ENCODE measurements at regions not wholly inside any gene's neighbourhood (a gene's known extent, or its start where the extent isn't known, plus 50 kb on each side); places are given as distances from the start of the nearest gene placed in this dataset.

GRCh38 chr12:18207266-18207665 lies 54.1 kb upstream of the PIK3C2G start:
- DNase-seq (ENCODE audit: low spot score) = no peak

- no peak for DNase-seq (ENCODE audit: low spot score)
Observed at GRCh38 chr12:18206198-18206597, 55.1 kb upstream of the PIK3C2G start.

GRCh38 chr12:18204053-18204452 lies 57.3 kb upstream of the PIK3C2G start:
- DNase-seq (ENCODE audit: low spot score) = no peak

GRCh38 chr12:18192119-18192518 lies 69.2 kb upstream of the PIK3C2G start:
- no peak for DNase-seq (ENCODE audit: low spot score)

GRCh38 chr12:18183141-18183540 lies 78.2 kb upstream of the PIK3C2G start:
- no peak for DNase-seq (ENCODE audit: low spot score)

- no peak for DNase-seq (ENCODE audit: low spot score)
Observed at GRCh38 chr12:18171571-18171970, 81.6 kb upstream of the RERGL start.

GRCh38 chr12:18168016-18168415 lies 78.0 kb upstream of the RERGL start:
- DNase-seq (ENCODE audit: low spot score) = no peak

GRCh38 chr12:18165889-18166288 lies 75.9 kb upstream of the RERGL start:
- no peak for DNase-seq (ENCODE audit: low spot score)

- no peak for DNase-seq (ENCODE audit: low spot score)
Observed at GRCh38 chr12:18165422-18165871, 75.5 kb upstream of the RERGL start.

GRCh38 chr12:18160901-18161300 lies 70.9 kb upstream of the RERGL start:
- no peak for DNase-seq (ENCODE audit: low spot score)

GRCh38 chr12:18158774-18159557 lies 69.0 kb upstream of the RERGL start:
- peak; percentile 6 for DNase-seq (ENCODE audit: low spot score)

- no peak for DNase-seq (ENCODE audit: low spot score)
Observed at GRCh38 chr12:18153826-18154225, 63.8 kb upstream of the RERGL start.

GRCh38 chr12:18151036-18151435 lies 61.0 kb upstream of the RERGL start:
- no peak for DNase-seq (ENCODE audit: low spot score)

- DNase-seq (ENCODE audit: low spot score) = no peak
Observed at GRCh38 chr12:18148961-18149360, 59.0 kb upstream of the RERGL start.

GRCh38 chr12:18146363-18146762 lies 56.4 kb upstream of the RERGL start:
- DNase-seq (ENCODE audit: low spot score) = no peak

GRCh38 chr12:18145924-18146323 lies 55.9 kb upstream of the RERGL start:
- no peak for DNase-seq (ENCODE audit: low spot score)

GRCh38 chr12:18141048-18141982 lies 51.3 kb upstream of the RERGL start:
- no peak for DNase-seq (ENCODE audit: low spot score)

GRCh38 chr12:18139989-18140596 lies 50.1 kb upstream of the RERGL start:
- no peak for DNase-seq (ENCODE audit: low spot score)
